Uterus (tissue), 3 donors: ENCODE measurements at regions not wholly inside any gene's neighbourhood (a gene's known extent, or its start where the extent isn't known, plus 50 kb on each side); places are given as distances from the start of the nearest gene placed in this dataset.

Source experiments
- DNase-seq, 2 donors: peaks; one replicate each; pipeline ENCODE4 v3.0.0-alpha.2; 2019 to 2020
- H3K27ac ChIP-seq, 2 donors: fragments of 200-600 bp; sonication (generic); 1 replicate in 1 of 2; 2 replicates in 1 of 2; pipeline ENCODE4 v1.5.1; 2016 to 2018
- H3K27me3 ChIP-seq, 2 donors: fragments of 200-600 bp; sonication (generic); one replicate each; pipeline ENCODE4 v1.5.1; 2018 to 2019; ENCODE audit warnings: control low read depth in 1 of 2
- H3K36me3 ChIP-seq, 2 donors: fragments of 200-600 bp; sonication (generic); one replicate each; pipeline ENCODE4 v1.5.1; 2019; ENCODE audit warnings: control low read depth in 1 of 2
- H3K4me1 ChIP-seq, 2 donors: fragments of 200-600 bp; sonication (generic); one replicate each; pipeline ENCODE4 v1.5.1; 2018 to 2019; ENCODE audit warnings: control low read depth in 1 of 2
- H3K4me3 ChIP-seq, 2 donors: fragments of 200-600 bp; sonication (generic); 1 replicate in 1 of 2; 2 replicates in 1 of 2; pipeline ENCODE4 v1.5.1; 2018 to 2019; ENCODE audit warnings: mild to moderate bottlenecking in 1 of 2
- H3K9me3 ChIP-seq, 2 donors: fragments of 200-600 bp; sonication (generic); one replicate each; pipeline ENCODE4 v1.5.1; 2019; ENCODE audit warnings: control low read depth in 1 of 2
- CTCF ChIP-seq, 4 experiments: fragments of 200-600 bp in 2 of 4; fragments of 450-650 bp in 2 of 4; sonication (generic) in 2 of 4; IDR thresholded peaks; one replicate each; pipeline ENCODE4 v1.5.1; 2016 to 2019; ENCODE audit warnings: antibody characterized with exemption in 4 of 4, mild to moderate bottlenecking in 2 of 4, moderate library complexity in 1 of 4
- POLR2A ChIP-seq, 2 donors: fragments of 450-650 bp; IDR thresholded peaks; one replicate each; pipeline ENCODE4 v1.6.1; 2016; ENCODE audit warnings: antibody characterized with exemption in 2 of 2, mild to moderate bottlenecking in 1 of 2, moderate library complexity in 1 of 2
- intact Hi-C: fragments of 100-400 bp; cut with DNase I; formaldehyde crosslinking; loops from one replicate; pipeline ENCODE4 v1.15.1; 2023; ENCODE audit warnings: low total_unique reads
- donor health status: DM: yes; HTN: yes; CAD: no.

DNA sequence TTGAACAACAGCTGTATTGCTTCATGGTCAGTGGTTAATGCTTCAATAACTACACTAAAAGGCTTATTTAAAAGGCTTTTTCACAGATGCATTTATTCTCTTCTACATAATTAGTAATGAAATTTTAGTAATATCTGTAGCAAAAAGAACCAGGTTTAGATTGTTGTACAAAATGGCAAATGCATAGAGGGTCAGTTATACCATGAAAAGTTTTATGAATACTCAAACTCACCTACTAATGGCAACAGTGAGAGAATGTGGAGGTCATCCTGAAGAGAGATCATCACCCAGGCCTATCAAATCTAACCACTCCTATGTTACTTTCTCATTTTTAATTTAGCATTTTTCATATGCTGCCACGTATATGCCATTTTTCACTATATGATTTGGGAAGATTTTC is 444.3 kb upstream of the CDH9 start:
- intact Hi-C loops = no loop called here
- TF ChIP-seq POLR2A (IDR thresholded peaks at IDR 0.05) = no peak
- TF ChIP-seq CTCF (IDR thresholded peaks at IDR 0.05) = no peak
- H3K9me3 ChIP-seq = no peaks in the 10 kb centered on the region

GRCh38 chr5:27479859-27480258 is 441.5 kb upstream of the CDH9 start:
- H3K27ac ChIP-seq = no peak overlapping the region

More for the DNA sequence above, 444.3 kb upstream of the CDH9 start:
- no peak for DNase-seq
- Histone ChIP-seq H3K27me3 (no peaks in the 10 kb centered on the region), H3K36me3 (no peaks in the 10 kb centered on the region), H3K4me3 (no peak overlapping the region), H3K27ac (no peak overlapping the region), H3K4me1 (no peaks in the 10 kb centered on the region)

GRCh38 chr5:27477550-27477949 is 439.2 kb upstream of the CDH9 start:
- H3K36me3 ChIP-seq = no peaks in the 10 kb centered on the region
- H3K9me3 ChIP-seq = no peaks in the 10 kb centered on the region
- no peak overlapping the region for H3K4me3 ChIP-seq
- intact Hi-C loops = no loop called here
- no peak for DNase-seq
- H3K27ac ChIP-seq = no peak overlapping the region
- no peaks in the 10 kb centered on the region for H3K4me1 ChIP-seq
- no peaks in the 10 kb centered on the region for H3K27me3 ChIP-seq
- TF ChIP-seq CTCF (IDR thresholded peaks at IDR 0.05) (no peak), POLR2A (IDR thresholded peaks at IDR 0.05) (no peak)

More at GRCh38 chr5:27479859-27480258, 441.5 kb upstream of the CDH9 start:
- no peak for DNase-seq
- intact Hi-C loops = no loop called here
- Histone ChIP-seq H3K36me3 (no peaks in the 10 kb centered on the region), H3K4me1 (no peaks in the 10 kb centered on the region), H3K4me3 (no peak overlapping the region), H3K27me3 (no peaks in the 10 kb centered on the region), H3K9me3 (no peaks in the 10 kb centered on the region)
- TF ChIP-seq POLR2A (IDR thresholded peaks at IDR 0.05) = no peak
- TF ChIP-seq CTCF (IDR thresholded peaks at IDR 0.05) = no peak

GRCh38 chr5:27476356-27476988 is 438.1 kb upstream of the CDH9 start:
- TF ChIP-seq POLR2A (IDR thresholded peaks at IDR 0.05) (no peak), CTCF (IDR thresholded peaks at IDR 0.05) (no peak)
- no peaks in the 10 kb centered on the region for H3K4me1 ChIP-seq
- H3K27ac ChIP-seq = no peak overlapping the region
- no peaks in the 10 kb centered on the region for H3K27me3 ChIP-seq
- H3K36me3 ChIP-seq = no peaks in the 10 kb centered on the region
- no peak overlapping the region for H3K4me3 ChIP-seq
- intact Hi-C loops = no loop called here
- no peak for DNase-seq
- H3K9me3 ChIP-seq = no peaks in the 10 kb centered on the region

DNA sequence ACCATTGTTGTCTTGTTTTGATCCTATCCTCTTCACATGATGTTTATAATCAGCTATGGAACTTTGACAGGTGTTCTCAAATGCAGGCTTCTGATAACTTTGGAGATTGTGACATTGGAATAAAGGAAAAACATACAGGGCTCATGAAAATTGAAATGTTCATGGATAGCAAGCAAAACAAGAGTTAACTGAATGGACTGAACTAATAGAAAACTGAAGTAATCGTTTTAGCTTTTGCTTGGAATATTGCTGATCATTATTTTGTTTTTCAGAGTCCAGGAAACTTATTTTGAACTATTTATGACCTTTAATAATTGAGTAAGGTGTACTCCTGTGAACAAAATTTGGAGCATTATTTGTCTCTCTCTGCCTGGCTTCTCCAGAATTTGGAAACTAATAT is 436.7 kb upstream of the CDH9 start:
- intact Hi-C loops = no loop called here
- Histone ChIP-seq H3K36me3 (no peaks in the 10 kb centered on the region), H3K27ac (no peak overlapping the region), H3K4me1 (no peaks in the 10 kb centered on the region), H3K4me3 (no peak overlapping the region), H3K27me3 (no peaks in the 10 kb centered on the region), H3K9me3 (no peaks in the 10 kb centered on the region)
- TF ChIP-seq POLR2A (IDR thresholded peaks at IDR 0.05) (no peak), CTCF (IDR thresholded peaks at IDR 0.05) (no peak)
- no peak for DNase-seq
